Testis (tissue), 2 donors: ENCODE measurements at regions not wholly inside any gene's neighbourhood (a gene's known extent, or its start where the extent isn't known, plus 50 kb on each side); places are given as distances from the start of the nearest gene placed in this dataset.

Source experiments
- DNase-seq: peaks from one replicate; pipeline ENCODE4 v3.0.0-alpha.2; 2019
- H3K27ac ChIP-seq, 2 donors: fragments of 200-600 bp; sonication (generic); one replicate each; pipeline ENCODE4 v1.5.1; 2019
- H3K27me3 ChIP-seq: fragments of 200-600 bp; sonication (generic); one replicate; pipeline ENCODE4 v1.5.1; 2019
- H3K36me3 ChIP-seq: fragments of 200-600 bp; sonication (generic); one replicate; pipeline ENCODE4 v1.5.1; 2017; ENCODE audit warnings: low read depth; ENCODE audit errors: missing control alignments
- H3K4me1 ChIP-seq: fragments of 200-600 bp; sonication (generic); one replicate; pipeline ENCODE4 v1.5.1; 2019
- H3K4me3 ChIP-seq, 2 donors: fragments of 200-600 bp; sonication (generic); one replicate each; pipeline ENCODE4 v1.5.1; 2017 to 2019
- H3K9me3 ChIP-seq: fragments of 200-600 bp; sonication (generic); one replicate; pipeline ENCODE4 v1.5.1; 2017
- CTCF ChIP-seq, 3 experiments: fragments of 450-650 bp in 2 of 3; fragments of 200-600 bp in 1 of 3; sonication (generic) in 1 of 3; IDR thresholded peaks; one replicate each; pipeline ENCODE4 v1.5.1; 2016 to 2019; ENCODE audit warnings: antibody characterized with exemption in 3 of 3, mild to moderate bottlenecking in 2 of 3, moderate library complexity in 1 of 3
- POLR2A ChIP-seq: fragments of 450-650 bp; IDR thresholded peaks from one replicate; pipeline ENCODE4 v1.6.1; 2017; ENCODE audit warnings: antibody characterized with exemption, mild to moderate bottlenecking, moderate library complexity
- WGBS, 2 donors: methylation state at CpG; one replicate each; pipeline ENCODE4 v1.1.5; 2018; 5-methylcytosine and 5-hydroxymethylcytosine counted together
- intact Hi-C: fragments of 100-400 bp; cut with DNase I; formaldehyde crosslinking; loops from one replicate; pipeline ENCODE4 v1.15.1; 2023; ENCODE audit warnings: low total_unique reads

GRCh38 chr18:28725876-28726275, 548.9 kb upstream of the CDH2 start:
- Histone ChIP-seq H3K4me1 (no peaks in the 10 kb centered on the region), H3K36me3 (no peaks in the 10 kb centered on the region), H3K27ac (no peak overlapping the region), H3K4me3 (no peak overlapping the region), H3K9me3 (no peaks in the 10 kb centered on the region), H3K27me3 (no peaks in the 10 kb centered on the region)
- WGBS, 2 donors: 90 to 93% methylated on average over 2 of the region's 2 CpGs
- DNase-seq: no peak
- intact Hi-C loops: no loop called here
- TF ChIP-seq CTCF (IDR thresholded peaks at IDR 0.05) (no peak), POLR2A (no peak)

- no peak overlapping the region for H3K4me3 ChIP-seq
- no peaks in the 10 kb centered on the region for H3K27me3 ChIP-seq
- WGBS, 2 donors: 97 to 98% methylated on average over 2 of the region's 2 CpGs
- no peaks in the 10 kb centered on the region for H3K9me3 ChIP-seq
- H3K4me1 ChIP-seq: no peaks in the 10 kb centered on the region
- H3K27ac ChIP-seq: no peak overlapping the region
- TF ChIP-seq CTCF (IDR thresholded peaks at IDR 0.05) (no peak), POLR2A (no peak)
- no peak for DNase-seq
- no peaks in the 10 kb centered on the region for H3K36me3 ChIP-seq
- intact Hi-C loops: no loop called here
Observed at GRCh38 chr18:28723506-28723905, 546.6 kb upstream of the CDH2 start.

GRCh38 chr18:28718696-28719095, 541.8 kb upstream of the CDH2 start:
- H3K4me3 ChIP-seq: no peak overlapping the region
- no peaks in the 10 kb centered on the region for H3K4me1 ChIP-seq
- H3K36me3 ChIP-seq: no peaks in the 10 kb centered on the region
- DNase-seq: no peak
- no peaks in the 10 kb centered on the region for H3K27me3 ChIP-seq
- no peaks in the 10 kb centered on the region for H3K9me3 ChIP-seq
- TF ChIP-seq CTCF (IDR thresholded peaks at IDR 0.05) (no peak), POLR2A (no peak)
- intact Hi-C loops: no loop called here
- no peak overlapping the region for H3K27ac ChIP-seq

GRCh38 chr18:28716338-28716737, 539.4 kb upstream of the CDH2 start:
- TF ChIP-seq POLR2A (no peak), CTCF (IDR thresholded peaks at IDR 0.05) (no peak)
- H3K27ac ChIP-seq: no peak overlapping the region
- DNase-seq: no peak
- intact Hi-C loops: no loop called here
- H3K36me3 ChIP-seq: no peaks in the 10 kb centered on the region
- H3K9me3 ChIP-seq: no peaks in the 10 kb centered on the region
- H3K4me3 ChIP-seq: no peak overlapping the region
- 44 to 63% methylated on average over 1 of the region's 1 CpG for WGBS, 2 donors
- no peaks in the 10 kb centered on the region for H3K27me3 ChIP-seq
- no peaks in the 10 kb centered on the region for H3K4me1 ChIP-seq

- TF ChIP-seq CTCF (IDR thresholded peaks at IDR 0.05) (no peak), POLR2A (no peak)
- DNase-seq: no peak
- intact Hi-C loops: no loop called here
- Histone ChIP-seq H3K36me3 (no peaks in the 10 kb centered on the region), H3K27ac (no peak overlapping the region), H3K4me1 (no peaks in the 10 kb centered on the region), H3K4me3 (no peak overlapping the region), H3K27me3 (no peaks in the 10 kb centered on the region), H3K9me3 (no peaks in the 10 kb centered on the region)
- 90 to 92% methylated on average over 1 of the region's 1 CpG for WGBS, 2 donors
Observed at GRCh38 chr18:28715206-28715605, 538.3 kb upstream of the CDH2 start.
